Vagina (tissue), 2 donors: ENCODE measurements at regions not wholly inside any gene's neighbourhood (a gene's known extent, or its start where the extent isn't known, plus 50 kb on each side); places are given as distances from the start of the nearest gene placed in this dataset.

Experiments used
- DNase-seq, 2 donors: peaks; one replicate each; pipeline ENCODE4 v3.0.0-alpha.2; 2017; ENCODE audit errors: extremely low spot score in 2 of 2
- H3K27ac ChIP-seq: fragments of 200-600 bp; sonication (generic); one replicate; pipeline ENCODE4 v1.5.1; 2019
- H3K27me3 ChIP-seq: fragments of 200-600 bp; sonication (generic); one replicate; pipeline ENCODE4 v1.5.1; 2019
- H3K36me3 ChIP-seq, 2 donors: fragments of 200-600 bp; sonication (generic); one replicate each; pipeline ENCODE4 v1.5.1; 2017 to 2019
- H3K4me1 ChIP-seq: fragments of 200-600 bp; sonication (generic); one replicate; pipeline ENCODE4 v1.5.1; 2019
- H3K4me3 ChIP-seq, 2 donors: fragments of 200-600 bp; sonication (generic); 1 replicate in 1 of 2; 2 replicates in 1 of 2; pipeline ENCODE4 v1.5.1; 2016 to 2019
- H3K9me3 ChIP-seq: fragments of 200-600 bp; sonication (generic); one replicate; pipeline ENCODE4 v1.5.1; 2019
- CTCF ChIP-seq, 3 experiments: fragments of 450-650 bp in 2 of 3; fragments of 200-600 bp in 1 of 3; sonication (generic) in 1 of 3; IDR thresholded peaks; one replicate each; pipeline ENCODE4 v1.5.1; 2017 to 2019; ENCODE audit warnings: antibody characterized with exemption in 3 of 3, mild to moderate bottlenecking in 2 of 3, moderate library complexity in 2 of 3
- POLR2A ChIP-seq, 2 donors: fragments of 450-650 bp; IDR thresholded peaks; one replicate each; pipeline ENCODE4 v1.6.1; 2017; ENCODE audit warnings: antibody characterized with exemption in 2 of 2, mild to moderate bottlenecking in 2 of 2, moderate library complexity in 2 of 2
- POLR2AphosphoS5 ChIP-seq, 2 donors: sonication (generic); formaldehyde crosslinking; IDR thresholded peaks; one replicate each; pipeline ENCODE4 v1.9.0; 2017; ENCODE audit warnings: antibody characterized with exemption in 2 of 2, mild to moderate bottlenecking in 2 of 2, low read depth in 1 of 2; ENCODE audit not compliant: insufficient read depth in 1 of 2
- intact Hi-C: fragments of 100-400 bp; cut with DNase I; formaldehyde crosslinking; loops from one replicate; pipeline ENCODE4 v1.15.1; 2023

DNA sequence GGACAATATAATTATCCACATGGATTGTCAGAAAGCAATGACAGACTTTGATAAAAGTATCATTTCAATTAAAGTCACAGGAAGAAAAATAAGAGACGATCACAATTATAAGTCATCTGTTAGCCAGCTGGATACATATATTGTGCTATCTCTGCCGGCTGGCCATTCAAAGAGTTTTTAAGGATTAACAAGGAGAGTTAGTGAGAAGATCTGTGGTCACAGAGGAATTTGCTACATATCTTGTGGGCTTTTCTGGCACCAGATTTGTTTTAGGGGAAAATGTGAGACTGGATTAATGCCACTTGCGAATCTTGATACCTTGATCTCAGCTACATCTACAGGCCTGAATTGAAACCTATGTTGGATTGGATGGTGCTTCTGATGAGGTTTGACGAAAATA, 90.9 kb upstream of the MANSC4 start:
- intact Hi-C loops = no loop called here
- H3K4me3 ChIP-seq = no peak overlapping the region
- DNase-seq = no peak

DNA sequence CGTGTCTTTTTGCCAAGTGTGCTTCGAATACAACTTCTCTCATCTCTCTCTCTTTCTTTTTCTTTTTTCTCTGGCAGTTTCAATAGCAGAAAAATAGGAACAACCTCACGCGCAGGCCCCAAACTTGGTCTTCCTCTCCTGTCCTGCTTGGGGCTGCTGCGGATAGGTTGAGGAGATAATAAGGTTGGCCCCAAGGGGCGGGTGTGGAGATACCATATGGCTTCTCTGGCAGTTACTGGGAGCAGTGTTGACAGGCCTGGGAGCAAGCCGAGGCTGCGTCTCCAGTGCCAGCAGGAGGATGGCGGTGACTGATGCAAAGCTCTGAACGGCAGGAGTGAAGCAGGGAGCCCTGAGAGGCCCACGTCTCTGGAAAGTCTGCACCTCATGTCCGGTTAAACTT, 89.5 kb upstream of the MANSC4 start:
- no peak for TF ChIP-seq POLR2A (IDR thresholded peaks at IDR 0.05)
- TF ChIP-seq POLR2AphosphoS5 (IDR thresholded peaks at IDR 0.05; ENCODE audit: insufficient read depth in 1 of 2, low read depth in 1 of 2) = no peak
- no peak for TF ChIP-seq CTCF (IDR thresholded peaks at IDR 0.05)
- H3K27me3 ChIP-seq = no peaks in the 10 kb centered on the region
- H3K9me3 ChIP-seq = no peaks in the 10 kb centered on the region
- intact Hi-C loops = no loop called here
- H3K4me1 ChIP-seq = no peaks in the 10 kb centered on the region
- H3K4me3 ChIP-seq = no peak overlapping the region
- DNase-seq = no peak
- H3K36me3 ChIP-seq = no peaks in the 10 kb centered on the region
- no peak overlapping the region for H3K27ac ChIP-seq

More for the DNA sequence above, 90.9 kb upstream of the MANSC4 start:
- Histone ChIP-seq H3K27me3 (no peaks in the 10 kb centered on the region), H3K27ac (no peak overlapping the region), H3K36me3 (no peaks in the 10 kb centered on the region), H3K9me3 (no peaks in the 10 kb centered on the region), H3K4me1 (no peaks in the 10 kb centered on the region)
- TF ChIP-seq CTCF (IDR thresholded peaks at IDR 0.05) (no peak), POLR2AphosphoS5 (IDR thresholded peaks at IDR 0.05; ENCODE audit: insufficient read depth in 1 of 2, low read depth in 1 of 2) (no peak), POLR2A (IDR thresholded peaks at IDR 0.05) (no peak)

DNA sequence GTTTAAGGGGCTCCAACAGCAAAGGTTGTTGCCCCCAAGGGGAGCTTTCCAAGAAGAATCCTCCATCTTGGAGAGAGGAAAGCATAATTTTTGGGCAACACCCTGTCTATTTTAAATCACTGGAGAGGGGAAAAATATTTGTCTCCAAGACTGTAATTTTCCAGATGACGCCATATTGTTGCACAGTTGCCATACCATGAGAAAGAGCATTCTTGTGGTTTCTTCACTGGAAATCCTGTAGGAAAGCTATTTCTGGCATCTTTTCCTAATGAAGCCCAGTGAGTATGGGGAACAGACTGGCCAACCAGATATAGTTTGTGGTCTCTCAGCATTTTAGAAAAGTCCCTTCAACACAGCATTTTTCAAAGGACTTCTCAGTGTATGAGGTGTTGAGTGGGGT, 88.1 kb upstream of the MANSC4 start:
- Histone ChIP-seq H3K9me3 (no peaks in the 10 kb centered on the region), H3K27ac (no peak overlapping the region), H3K27me3 (no peaks in the 10 kb centered on the region), H3K36me3 (no peaks in the 10 kb centered on the region), H3K4me1 (no peaks in the 10 kb centered on the region), H3K4me3 (no peak overlapping the region)
- DNase-seq = no peak
- TF ChIP-seq POLR2A (IDR thresholded peaks at IDR 0.05) (no peak), CTCF (IDR thresholded peaks at IDR 0.05) (no peak), POLR2AphosphoS5 (IDR thresholded peaks at IDR 0.05; ENCODE audit: insufficient read depth in 1 of 2, low read depth in 1 of 2) (no peak)
- intact Hi-C loops = no loop called here

DNA sequence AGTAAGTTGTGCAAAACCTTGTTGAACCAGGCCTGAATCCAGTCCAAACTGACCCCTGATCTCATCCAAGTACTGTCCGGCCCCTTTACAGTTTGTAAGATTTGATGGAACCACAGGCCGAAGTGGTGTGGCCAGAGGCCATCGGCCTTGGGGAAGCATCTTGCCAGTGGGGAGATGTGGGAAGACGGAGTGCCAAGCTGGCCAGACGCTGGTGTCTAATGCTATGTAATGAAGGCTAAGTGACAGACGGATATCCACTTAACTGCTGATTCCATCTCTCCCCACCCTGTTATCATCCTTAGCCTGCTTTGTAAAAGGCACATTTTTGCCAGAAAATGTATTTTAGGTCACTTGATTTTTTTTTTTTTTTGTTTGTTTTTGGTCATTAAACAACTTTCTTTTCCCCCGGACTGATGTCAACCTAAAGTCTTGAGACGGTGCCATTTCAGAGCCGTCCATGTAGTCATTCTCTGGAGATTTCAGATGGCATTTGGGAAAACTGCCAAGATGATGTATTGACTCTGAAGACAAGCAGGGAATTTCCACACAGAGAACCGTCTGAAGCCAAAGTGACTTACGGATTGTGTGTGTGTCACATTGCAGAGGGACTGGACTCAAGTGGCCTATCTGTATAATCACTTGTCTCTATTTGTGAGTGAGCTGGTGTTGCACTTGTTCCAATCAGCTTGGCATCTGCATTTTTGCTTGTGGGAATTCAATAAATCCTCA, 86.5 kb upstream of the MANSC4 start:
- no peak overlapping the region for H3K4me3 ChIP-seq
- H3K4me1 ChIP-seq = peaks cover 12% of the 10 kb centered on the region
- H3K9me3 ChIP-seq = no peaks in the 10 kb centered on the region
- no peaks in the 10 kb centered on the region for H3K36me3 ChIP-seq
- no peak for TF ChIP-seq POLR2A (IDR thresholded peaks at IDR 0.05)
- no peak for TF ChIP-seq POLR2AphosphoS5 (IDR thresholded peaks at IDR 0.05; ENCODE audit: insufficient read depth in 1 of 2, low read depth in 1 of 2)
- no peak for TF ChIP-seq CTCF (IDR thresholded peaks at IDR 0.05)
- H3K27ac ChIP-seq = no peak overlapping the region
- intact Hi-C loops = no loop called here
- no peak for DNase-seq
- H3K27me3 ChIP-seq = no peaks in the 10 kb centered on the region

GRCh38 chr12:27865421-27865820, 85.4 kb upstream of the MANSC4 start:
- Histone ChIP-seq H3K27me3 (no peaks in the 10 kb centered on the region), H3K4me3 (no peak overlapping the region), H3K9me3 (no peaks in the 10 kb centered on the region), H3K27ac (no peak overlapping the region), H3K36me3 (no peaks in the 10 kb centered on the region), H3K4me1 (peaks cover 12% of the 10 kb centered on the region)
- intact Hi-C loops = no loop called here
- DNase-seq = no peak
- TF ChIP-seq POLR2A (IDR thresholded peaks at IDR 0.05) (no peak), POLR2AphosphoS5 (IDR thresholded peaks at IDR 0.05; ENCODE audit: insufficient read depth in 1 of 2, low read depth in 1 of 2) (no peak), CTCF (IDR thresholded peaks at IDR 0.05) (no peak)
